ENCODE measurements at regions not wholly inside any gene's neighbourhood (a gene's known extent, or its start where the extent isn't known, plus 50 kb on each side); places are given as distances from the start of the nearest gene placed in this dataset.
"Not testable (repeated sequence)": the region's sequence is repeated elsewhere in the genome, so short reads cannot be mapped to it uniquely, and the experiment has no call there.

DNA sequence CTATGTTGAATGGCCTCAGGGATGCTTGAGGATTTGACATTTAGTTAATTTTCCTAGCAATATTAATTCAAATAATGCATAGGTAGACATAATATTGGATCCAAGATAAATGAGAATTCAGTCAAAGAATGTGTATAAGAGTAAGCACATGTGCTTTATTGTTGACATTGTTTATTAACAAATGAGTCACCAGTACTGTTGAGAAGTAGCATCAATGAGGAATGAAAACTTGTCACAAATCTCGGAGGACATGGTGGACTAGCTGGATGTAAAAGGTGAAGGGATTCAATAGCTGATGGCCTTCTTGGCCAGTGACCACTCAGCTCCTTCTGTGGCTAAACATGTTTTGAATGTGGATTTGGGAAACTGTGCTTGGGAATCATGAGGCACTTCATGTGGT, 1137.0 kb downstream of the HACE1 start:
- no peak for DNase-seq

- DNase-seq: no peak
These were observed 1137.8 kb downstream of the HACE1 start for GRCh38 chr6:103721923-103722322.

DNA sequence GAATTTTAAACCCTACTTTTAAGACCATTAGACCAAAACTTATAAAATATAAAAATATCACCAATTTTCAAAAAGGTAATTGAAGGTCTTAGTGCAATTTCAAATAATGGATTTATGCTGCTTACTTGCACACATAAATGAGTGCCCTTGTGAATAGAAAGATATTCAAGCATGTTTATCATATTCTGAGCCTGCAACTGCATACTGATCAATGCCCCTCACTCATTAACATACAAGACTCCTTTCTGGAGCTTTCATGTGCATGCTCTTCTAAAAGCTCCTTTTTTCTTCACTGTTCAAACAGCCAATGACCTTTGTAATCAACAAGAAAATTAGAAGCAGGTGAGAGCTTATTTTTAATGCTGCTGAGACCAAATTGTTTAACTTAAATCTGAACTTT, 1139.3 kb downstream of the HACE1 start:
- no peak for DNase-seq

DNA sequence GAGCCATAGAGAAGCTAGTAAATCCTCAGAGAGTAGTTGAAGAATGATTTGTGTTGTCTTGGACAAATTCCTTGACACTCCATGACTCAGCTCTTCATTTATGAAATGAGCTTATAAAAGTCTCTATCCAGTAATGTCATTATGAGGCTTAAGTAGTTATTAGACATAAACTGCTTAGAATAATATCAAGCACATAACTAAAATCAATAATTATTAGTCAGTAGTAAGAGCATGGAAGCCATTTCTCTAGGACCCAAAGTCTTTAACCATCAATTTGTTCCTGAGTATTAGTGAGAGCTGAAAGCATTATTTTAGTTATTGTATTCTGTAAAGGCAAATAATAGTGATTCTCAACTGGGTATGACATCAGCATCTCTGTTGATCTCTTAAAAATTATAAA, 1140.2 kb downstream of the HACE1 start:
- DNase-seq: no peak

DNA sequence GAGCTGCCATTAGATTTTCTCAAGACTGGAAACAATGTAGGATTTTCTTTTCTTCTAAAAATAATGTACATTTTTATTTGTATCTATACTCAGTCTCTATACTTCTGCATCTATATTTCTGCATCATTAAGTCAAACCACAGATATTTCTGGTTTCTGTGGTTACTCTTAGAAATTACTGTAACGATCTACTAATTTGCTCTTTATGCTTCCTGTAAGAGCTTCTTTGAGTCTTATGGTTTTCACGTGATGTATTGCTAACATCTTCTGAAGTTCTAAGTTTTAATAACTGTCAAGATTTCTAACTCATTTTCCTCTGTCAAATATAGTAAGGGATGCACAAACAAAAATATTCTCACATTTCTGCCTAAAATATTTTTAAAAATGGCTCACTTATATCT, 1144.5 kb downstream of the HACE1 start:
- DNase-seq: no peak

DNA sequence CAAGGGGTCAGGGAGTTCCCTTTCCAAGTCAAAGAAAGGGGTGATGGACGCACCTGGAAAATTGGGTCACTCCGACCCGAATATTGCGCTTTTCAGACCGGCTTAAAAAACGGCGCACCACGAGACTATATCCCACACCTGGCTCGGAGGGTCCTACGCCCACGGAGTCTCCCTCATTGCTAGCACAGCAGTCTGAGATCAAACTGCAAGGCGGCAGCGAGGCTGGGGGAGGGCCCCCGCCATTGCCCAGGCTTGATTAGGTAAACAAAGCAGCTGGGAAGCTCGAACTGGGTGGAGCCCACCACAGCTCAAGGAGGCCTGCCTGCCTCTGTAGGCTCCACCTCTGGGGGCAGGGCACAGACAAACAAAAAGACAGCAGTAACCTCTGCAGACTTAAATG, 1150.5 kb downstream of the HACE1 start:
- not testable (repeated sequence) for DNase-seq

DNA sequence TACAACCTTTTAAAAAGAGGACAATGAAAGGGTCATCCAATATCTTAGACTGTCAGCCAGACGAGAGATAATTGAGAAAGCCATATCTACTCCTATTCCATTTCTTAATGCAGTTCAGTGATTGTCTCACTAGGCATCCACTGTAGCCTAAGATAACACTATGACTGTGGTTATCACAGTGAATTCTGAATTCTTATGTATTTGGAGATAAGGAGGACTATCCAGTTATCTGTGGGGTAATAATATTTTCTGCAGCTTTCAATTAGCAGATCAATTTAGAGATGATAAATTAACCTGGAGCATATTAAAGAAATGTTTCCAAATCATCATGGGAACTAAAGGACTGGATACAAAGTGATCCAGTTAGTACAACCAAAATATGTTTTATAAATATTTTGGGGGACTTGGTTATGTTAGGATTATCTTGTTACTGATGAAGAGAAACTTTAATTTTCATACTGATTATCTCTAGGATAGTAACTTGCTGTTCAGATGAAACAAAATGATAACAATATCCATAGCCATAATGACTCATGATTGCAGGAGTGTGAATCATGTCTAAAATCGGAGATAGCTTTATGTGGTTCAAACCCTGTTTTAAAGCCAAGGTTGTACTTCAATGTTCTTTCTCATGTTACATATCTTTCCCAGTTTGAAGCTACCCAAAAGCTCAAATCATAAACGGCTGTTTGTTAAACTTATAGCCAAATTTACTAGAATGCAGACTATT, 1152.0 kb downstream of the HACE1 start:
- DNase-seq: no peak

DNA sequence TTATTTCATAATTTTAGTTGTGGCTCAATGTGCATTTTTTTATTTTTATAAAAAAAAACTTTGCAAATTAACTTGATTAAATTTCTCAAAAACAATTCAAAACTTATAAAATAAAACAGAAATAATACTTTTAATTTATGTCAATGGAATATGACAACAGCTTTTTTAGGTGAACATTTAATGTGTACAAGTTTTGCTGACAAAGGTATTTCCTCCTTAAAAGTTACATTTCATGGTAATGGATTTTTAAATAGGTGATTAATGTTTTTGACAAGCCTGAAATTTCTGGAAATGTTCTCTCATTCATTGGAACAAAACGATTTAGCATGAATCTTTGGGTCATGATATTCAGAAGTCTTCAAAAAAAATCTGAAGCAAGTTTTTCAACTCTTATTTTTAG, 1160.0 kb downstream of the HACE1 start:
- DNase-seq: no peak

DNA sequence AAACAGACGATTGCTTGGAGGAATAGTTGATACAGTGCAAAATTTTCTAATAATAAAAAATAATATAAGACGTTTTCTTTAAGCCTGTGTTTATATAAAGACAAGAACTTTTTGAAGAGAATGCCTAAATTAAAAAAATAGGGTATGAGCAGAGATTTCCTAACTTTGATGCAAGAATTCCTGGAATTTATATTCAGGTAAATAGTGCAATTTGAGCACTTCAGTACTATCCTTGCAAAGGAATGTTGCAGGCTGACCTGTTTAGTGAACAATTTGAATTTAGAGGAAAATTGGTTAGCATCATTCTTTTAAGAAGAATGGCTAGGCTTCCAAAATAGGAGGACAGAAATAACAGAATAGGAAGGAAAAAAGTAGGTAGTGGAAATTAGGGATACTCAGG, 1172.3 kb downstream of the HACE1 start:
- DNase-seq: no peak

DNA sequence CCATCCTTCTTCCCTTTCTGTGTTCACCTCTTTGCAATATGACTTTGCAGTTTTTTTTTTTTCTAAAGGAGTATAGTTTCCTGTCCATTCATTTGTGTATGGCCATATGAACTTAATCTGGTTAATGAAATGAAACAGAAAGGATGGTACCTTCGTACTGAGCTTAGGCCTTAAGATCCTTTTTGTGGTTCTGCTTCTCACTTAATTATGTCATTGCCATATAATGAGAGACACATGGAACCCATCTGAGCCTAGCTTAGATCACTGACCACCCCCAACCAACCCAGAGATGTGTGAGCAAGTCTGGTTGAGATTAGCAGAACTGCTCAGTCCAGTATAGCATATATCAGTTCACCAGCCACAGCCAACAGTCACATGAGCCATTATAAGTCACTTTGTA, 1179.6 kb downstream of the HACE1 start:
- no peak for DNase-seq

DNA sequence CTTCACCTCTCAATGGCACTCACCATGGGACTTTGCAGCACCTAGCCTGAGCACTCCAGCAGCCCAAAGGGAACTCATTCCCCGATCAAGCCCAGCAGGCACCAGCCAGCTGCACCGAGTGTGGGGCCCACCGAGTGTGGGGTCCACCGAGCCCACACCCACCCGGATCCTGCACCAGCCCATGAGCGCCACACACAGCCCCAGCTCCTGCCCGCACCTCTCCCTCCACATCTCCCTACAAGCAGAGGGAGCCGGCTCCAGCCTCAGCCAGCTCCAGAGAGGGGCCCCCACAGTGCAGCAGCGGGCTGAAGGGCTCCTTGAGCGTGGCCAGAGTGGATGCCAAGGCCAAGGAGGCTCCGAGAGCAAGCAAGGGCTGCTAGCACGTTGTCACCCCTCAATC, 1182.4 kb downstream of the HACE1 start:
- DNase-seq: no peak

DNA sequence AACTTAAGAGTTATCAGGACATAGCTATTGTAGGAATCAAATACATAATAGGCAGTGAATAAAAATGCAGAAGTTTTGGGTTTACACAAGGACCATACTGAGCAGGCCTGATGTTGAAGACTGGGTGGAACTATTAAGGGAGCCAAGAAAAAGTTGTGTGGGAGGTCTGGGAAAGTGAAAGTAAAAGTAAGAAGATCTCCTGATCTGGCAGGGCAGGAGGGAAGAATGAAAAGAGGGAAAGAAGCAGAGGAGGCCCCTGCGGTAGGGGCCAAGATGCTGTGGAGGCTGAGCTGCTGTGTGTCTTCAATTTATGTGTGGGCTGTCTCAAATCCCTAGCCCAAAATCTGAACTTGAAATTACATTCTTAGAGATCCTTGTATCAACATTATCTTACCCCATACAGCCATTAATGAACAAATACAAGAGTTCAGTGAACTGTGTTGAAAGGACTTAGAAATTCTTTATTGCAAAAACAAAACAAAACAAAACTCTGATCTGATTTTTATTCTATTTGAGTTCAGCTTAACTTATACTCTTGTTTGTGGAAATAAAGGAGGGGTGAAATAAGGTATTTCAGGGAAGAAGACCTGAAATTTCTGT, 1183.8 kb downstream of the HACE1 start:
- no peak for DNase-seq

DNA sequence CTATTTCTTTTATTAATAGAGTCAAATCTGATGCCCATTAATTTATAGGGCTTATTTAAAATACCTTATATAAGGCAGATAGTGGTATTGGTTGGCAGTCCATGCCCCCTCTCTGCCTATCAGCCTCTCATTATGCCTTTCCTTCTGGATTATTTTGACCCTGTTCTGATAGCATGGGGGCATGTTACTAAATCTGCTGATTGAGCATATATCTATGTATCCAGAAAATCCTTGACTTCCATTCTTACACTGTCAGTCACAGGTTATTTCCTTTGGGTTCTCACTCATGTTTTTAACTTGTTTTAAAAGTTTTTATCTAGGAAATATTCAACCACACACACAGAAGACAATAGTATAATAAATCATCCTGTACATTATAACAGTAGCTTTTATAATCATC, 1184.9 kb downstream of the HACE1 start:
- no peak for DNase-seq

DNA sequence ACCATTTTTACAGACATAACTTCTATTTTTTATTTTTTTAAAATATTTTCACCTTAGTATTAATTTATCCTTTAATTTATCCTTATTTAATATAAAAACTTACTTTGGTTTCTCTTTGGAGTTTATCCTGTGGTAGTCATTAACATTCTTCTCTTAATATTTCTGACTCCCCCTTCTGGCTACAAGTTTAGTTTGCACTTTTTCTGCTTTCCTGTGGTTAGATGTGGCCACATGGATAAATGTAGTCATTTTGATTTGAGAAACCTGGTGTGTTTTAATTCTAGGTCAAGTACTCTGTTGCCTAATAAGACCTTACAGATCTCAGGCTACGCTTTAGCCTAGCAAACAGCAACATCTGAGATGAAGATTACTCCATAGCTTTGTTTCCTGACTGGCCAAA, 1187.5 kb downstream of the HACE1 start:
- DNase-seq: peak in 1 of 2 experiments; percentile 30

- DNase-seq: no peak
These were observed 1230.1 kb downstream of the HACE1 start for GRCh38 chr6:103629613-103630012.

DNA sequence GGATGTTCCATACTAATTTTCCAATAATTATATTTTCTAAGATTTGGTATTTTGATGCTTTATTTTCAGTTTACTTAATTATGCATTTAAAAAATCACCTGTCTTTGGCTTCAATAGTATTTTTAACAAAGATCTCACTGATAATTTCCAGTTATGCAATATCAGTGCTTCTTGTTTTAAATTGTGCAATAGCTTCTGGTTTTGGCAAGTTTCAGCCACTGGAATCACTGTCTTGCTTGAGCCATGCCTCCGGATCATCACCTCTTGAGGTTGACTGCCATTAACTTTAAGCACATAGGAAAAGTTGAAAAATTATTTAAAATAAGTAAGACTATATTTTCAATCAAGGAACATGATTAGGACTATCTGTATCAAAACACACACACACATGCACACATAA, 1242.1 kb downstream of the HACE1 start:
- no peak for DNase-seq

GRCh38 chr6:103587722-103588121, 1272.0 kb downstream of the HACE1 start:
- DNase-seq: no peak

GRCh38 chr6:103578115-103578514, 1281.6 kb downstream of the HACE1 start:
- DNase-seq: no peak

- no peak for DNase-seq
These were observed 1289.3 kb downstream of the HACE1 start for GRCh38 chr6:103570431-103570830.

- no peak for DNase-seq
These were observed 1304.8 kb downstream of the HACE1 start for GRCh38 chr6:103554911-103555310.

DNA sequence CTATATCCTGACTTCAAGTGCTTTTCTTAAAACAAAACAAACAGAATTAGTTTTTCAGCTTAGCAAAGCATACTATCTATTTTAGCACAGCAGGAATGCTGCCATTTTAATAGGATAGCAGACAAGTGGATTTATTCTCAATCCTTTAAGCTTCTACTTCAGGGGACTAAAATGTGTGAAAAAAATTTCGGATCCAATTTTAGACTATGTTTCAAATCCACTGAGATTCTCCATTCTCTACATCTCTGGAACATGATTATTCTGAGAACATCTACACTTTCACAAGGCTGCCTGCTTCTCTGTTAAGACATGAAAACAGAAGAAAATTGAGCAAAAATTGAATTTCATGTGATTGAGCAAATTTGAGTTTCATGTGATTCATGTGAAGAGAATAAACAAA, 1321.3 kb downstream of the HACE1 start:
- DNase-seq: no peak

DNA sequence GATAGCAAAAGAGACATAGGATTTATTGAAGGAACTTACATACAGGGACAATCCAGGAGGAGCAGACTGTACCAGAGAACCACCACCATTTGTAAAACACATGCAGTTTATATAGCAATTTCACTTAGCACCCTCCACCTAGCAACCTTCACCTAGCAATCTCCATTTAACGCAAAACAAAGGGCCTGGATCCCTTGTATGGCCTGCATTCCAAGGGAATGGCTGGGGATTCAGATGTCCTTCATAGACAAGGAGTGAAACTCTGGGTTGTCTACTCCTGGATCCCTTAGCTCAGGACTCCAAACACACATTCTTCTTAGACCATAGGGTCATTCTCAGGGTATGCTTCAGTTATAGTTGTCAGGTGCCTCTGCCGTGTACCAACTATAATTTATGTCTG, 1324.9 kb downstream of the HACE1 start:
- no peak for DNase-seq

DNA sequence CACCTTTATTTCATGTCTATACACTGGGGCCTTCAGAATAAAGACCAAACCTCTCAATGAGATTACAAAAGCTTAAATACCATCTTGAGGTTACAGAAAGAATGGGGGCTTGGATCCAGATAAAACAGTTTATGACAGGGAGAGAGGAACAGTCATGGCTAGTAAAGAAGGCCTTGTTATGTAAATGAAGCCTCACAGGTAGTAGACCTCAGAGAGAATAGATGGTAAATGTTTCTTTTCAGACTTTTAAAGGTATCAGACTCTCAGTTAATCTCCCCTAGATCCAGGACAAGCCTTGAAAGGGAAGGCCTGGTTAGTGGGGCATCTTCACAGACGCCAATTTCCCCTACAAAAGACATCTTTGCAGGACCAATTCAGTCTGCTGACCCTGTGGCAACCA, 1325.6 kb downstream of the HACE1 start:
- no peak for DNase-seq

GRCh38 chr6:103522045-103522444, 1337.7 kb downstream of the HACE1 start:
- DNase-seq: no peak

DNA sequence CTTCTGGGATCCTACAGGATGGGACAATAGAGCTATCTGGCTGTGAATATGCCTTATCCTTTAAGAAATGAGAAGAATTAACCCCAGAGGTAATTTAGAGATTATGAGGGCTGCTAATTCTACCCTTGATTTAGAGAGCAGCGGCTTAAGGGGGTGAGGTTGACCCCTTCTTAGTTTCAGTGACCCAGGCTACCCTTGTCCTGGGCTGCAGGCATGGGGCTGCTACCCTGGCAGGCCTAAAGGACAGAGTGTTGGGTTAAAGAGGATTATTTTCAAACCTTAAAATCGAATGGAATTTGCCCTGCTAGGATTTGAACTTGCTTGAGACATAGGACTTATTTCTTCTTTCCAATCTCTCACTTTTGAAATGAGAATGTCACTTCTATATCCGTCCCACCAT, 1343.4 kb downstream of the HACE1 start:
- no peak for DNase-seq
